ENCODE measurements at regions not wholly inside any gene's neighbourhood (a gene's known extent, or its start where the extent isn't known, plus 50 kb on each side); places are given as distances from the start of the nearest gene placed in this dataset.
A peak's percentile ranks its signal among the peaks of the same experiment; 100 is the strongest.

DNA sequence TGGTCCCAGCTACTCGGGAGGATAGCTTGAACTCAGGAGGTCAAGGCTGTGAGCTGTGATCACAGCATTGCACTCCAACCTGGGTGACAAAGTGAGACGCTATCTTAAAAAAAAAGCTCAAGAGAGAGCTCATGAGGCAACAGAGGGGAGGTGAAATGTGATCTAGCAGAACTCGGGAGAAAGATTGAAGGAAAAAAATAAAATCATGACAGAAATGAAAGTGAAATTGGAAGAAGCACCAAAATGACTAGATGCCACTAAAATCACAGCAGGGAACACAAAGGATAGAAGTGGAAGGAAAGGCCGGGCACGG is 109.4 kb upstream of the BNIP2 start:
- H3K27me3 ChIP-seq (ENCODE audit: insufficient read depth, low read length), result no peaks in the 10 kb centered on the region
- H3K56ac ChIP-seq (ENCODE audit: insufficient read length, low read depth, low read length), result no peak overlapping the region
- no peak overlapping the region for H2BK15ac ChIP-seq (ENCODE audit: low read depth, low read length)
- H2BK5ac ChIP-seq (ENCODE audit: insufficient read length, low read length), result no peak overlapping the region
- H3T11ph ChIP-seq (ENCODE audit: low read length), result no peak overlapping the region
- no peak overlapping the region for H2AK5ac ChIP-seq (ENCODE audit: insufficient read length, low read length)
- H3K79me2 ChIP-seq (ENCODE audit: insufficient read depth, low read length), result no peaks in the 10 kb centered on the region
- Mint-ChIP-seq H3K4me3 (no peak overlapping the region), H3K27me3 (ENCODE audit: low read depth) (no peaks in the 10 kb centered on the region; the same call in 1 of the 2 replicates), H3K36me3 (ENCODE audit: insufficient read depth in 1 of 3, low read depth in 3 of 3) (no peaks in the 10 kb centered on the region), H3K9me3 (no peaks in the 10 kb centered on the region; a peak in 1 of 5 replicates), H3K27ac (peak overlapping the region in 1 of 3 experiments; percentile 3; a peak in 1 of 7 replicates), H3K4me1 (peaks cover 11 to 12% of the 10 kb centered on the region in 2 experiments)
- H3K4ac ChIP-seq (ENCODE audit: low read depth, low read length), result no peak overlapping the region
- DNase-seq, result no peak
- H3K9me3 ChIP-seq (ENCODE audit: control insufficient read depth, low read depth, low read length), result no peaks in the 10 kb centered on the region
- H2BK120ac ChIP-seq (ENCODE audit: low read depth, low read length, poor library complexity, severe bottlenecking), result no peak overlapping the region
- H3K9ac ChIP-seq (ENCODE audit: extremely low read depth, insufficient read length, low read length), result no peak overlapping the region
- no peak overlapping the region for H3K27ac ChIP-seq (ENCODE audit: insufficient read length, low read depth, low read length)
- H3K18ac ChIP-seq (ENCODE audit: insufficient read length, low read depth, low read length), result no peak overlapping the region
- H4K5ac ChIP-seq (ENCODE audit: insufficient read length, low read depth, low read length), result no peak overlapping the region
- H4K91ac ChIP-seq (ENCODE audit: insufficient read length, low read depth, low read length), result no peak overlapping the region
- no peak overlapping the region for H2BK20ac ChIP-seq (ENCODE audit: low read depth, low read length, poor library complexity, severe bottlenecking)
- no CpG with 5 or more reads among the region's 5 CpGs for WGBS (ENCODE audit: extremely low coverage, insufficient read length, low lambda C conversion rate)
- H4K20me1 ChIP-seq (ENCODE audit: control insufficient read depth, insufficient read depth, insufficient read length), result no peaks in the 10 kb centered on the region
- H3K4me1 ChIP-seq (ENCODE audit: insufficient read depth, low read length), result no peaks in the 10 kb centered on the region
- no peak overlapping the region for H3K23ac ChIP-seq (ENCODE audit: insufficient read length, low read depth, low read length)
- no peaks in the 10 kb centered on the region for H3K79me1 ChIP-seq (ENCODE audit: insufficient read depth, low read depth, low read length, poor library complexity, severe bottlenecking)
- H3K23me2 ChIP-seq (ENCODE audit: insufficient read length, low read depth, low read length, poor library complexity, severe bottlenecking), result peaks cover 3% of the 10 kb centered on the region
- no peak overlapping the region for H2BK12ac ChIP-seq (ENCODE audit: insufficient read length, low read depth, low read length)
- H4K8ac ChIP-seq (replicated peaks; ENCODE audit: insufficient read length, low read depth, low read length), result no peak overlapping the region
- no peak overlapping the region for H2AFZ ChIP-seq (ENCODE audit: low read length)
- H3K14ac ChIP-seq (ENCODE audit: insufficient read depth, low read length), result no peak overlapping the region
- H3K4me2 ChIP-seq (ENCODE audit: insufficient read depth, insufficient read length, low read length), result no peak overlapping the region
- TF ChIP-seq, protein P1, sequence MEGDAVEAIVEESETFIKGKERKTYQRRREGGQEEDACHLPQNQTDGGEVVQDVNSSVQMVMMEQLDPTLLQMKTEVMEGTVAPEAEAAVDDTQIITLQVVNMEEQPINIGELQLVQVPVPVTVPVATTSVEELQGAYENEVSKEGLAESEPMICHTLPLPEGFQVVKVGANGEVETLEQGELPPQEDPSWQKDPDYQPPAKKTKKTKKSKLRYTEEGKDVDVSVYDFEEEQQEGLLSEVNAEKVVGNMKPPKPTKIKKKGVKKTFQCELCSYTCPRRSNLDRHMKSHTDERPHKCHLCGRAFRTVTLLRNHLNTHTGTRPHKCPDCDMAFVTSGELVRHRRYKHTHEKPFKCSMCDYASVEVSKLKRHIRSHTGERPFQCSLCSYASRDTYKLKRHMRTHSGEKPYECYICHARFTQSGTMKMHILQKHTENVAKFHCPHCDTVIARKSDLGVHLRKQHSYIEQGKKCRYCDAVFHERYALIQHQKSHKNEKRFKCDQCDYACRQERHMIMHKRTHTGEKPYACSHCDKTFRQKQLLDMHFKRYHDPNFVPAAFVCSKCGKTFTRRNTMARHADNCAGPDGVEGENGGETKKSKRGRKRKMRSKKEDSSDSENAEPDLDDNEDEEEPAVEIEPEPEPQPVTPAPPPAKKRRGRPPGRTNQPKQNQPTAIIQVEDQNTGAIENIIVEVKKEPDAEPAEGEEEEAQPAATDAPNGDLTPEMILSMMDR (conservative IDR thresholded peaks at IDR 0.05), result no peak

All from H9 (cell line).